A673 (cell line): ENCODE measurements at regions not wholly inside any gene's neighbourhood (a gene's known extent, or its start where the extent isn't known, plus 50 kb on each side); places are given as distances from the start of the nearest gene placed in this dataset.

Experiments used
- EZH2 ChIP-seq: fragments of 200-600 bp; sonication (generic); IDR thresholded peaks from 2 replicates; pipeline ENCODE4 v1.6.1; 2017; ENCODE audit warnings: borderline replicate concordance, low read depth, mild to moderate bottlenecking, mixed read lengths, antibody characterized with exemption, low read length; ENCODE audit not compliant: poor library complexity, severe bottlenecking
- TF ChIP-seq, protein P1 (sequence below): fragments of 300-800, 200-600 bp; sonication (generic); conservative IDR thresholded peaks from 2 replicates; pipeline ENCODE4 v1.5.1; 2017; ENCODE audit warnings: low read depth, mild to moderate bottlenecking, antibody characterized with exemption, low read length, moderate library complexity, mixed read lengths

DNA sequence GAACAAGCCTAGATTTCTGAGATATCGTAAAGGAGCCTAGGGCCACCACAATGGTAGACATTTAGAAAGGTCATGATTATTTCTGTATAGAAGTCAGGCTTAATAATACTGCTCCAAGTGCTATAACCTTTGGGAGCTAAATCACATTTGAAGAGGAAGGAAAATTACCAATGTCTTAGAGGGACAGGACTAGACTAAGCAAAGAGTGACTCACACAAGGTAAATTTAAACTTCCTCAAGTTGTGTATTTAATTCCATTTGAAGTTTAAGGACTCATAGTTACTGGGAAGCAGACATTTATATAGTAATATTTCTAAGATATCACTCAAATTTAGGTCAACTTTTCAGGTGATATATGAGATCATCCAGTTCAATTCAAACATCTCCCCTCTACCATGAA, 227.6 kb upstream of the MME start:
- TF ChIP-seq, protein P1, sequence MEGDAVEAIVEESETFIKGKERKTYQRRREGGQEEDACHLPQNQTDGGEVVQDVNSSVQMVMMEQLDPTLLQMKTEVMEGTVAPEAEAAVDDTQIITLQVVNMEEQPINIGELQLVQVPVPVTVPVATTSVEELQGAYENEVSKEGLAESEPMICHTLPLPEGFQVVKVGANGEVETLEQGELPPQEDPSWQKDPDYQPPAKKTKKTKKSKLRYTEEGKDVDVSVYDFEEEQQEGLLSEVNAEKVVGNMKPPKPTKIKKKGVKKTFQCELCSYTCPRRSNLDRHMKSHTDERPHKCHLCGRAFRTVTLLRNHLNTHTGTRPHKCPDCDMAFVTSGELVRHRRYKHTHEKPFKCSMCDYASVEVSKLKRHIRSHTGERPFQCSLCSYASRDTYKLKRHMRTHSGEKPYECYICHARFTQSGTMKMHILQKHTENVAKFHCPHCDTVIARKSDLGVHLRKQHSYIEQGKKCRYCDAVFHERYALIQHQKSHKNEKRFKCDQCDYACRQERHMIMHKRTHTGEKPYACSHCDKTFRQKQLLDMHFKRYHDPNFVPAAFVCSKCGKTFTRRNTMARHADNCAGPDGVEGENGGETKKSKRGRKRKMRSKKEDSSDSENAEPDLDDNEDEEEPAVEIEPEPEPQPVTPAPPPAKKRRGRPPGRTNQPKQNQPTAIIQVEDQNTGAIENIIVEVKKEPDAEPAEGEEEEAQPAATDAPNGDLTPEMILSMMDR: no peak
- TF ChIP-seq EZH2: no peak
